Erythroblast (primary cell): ENCODE measurements at regions not wholly inside any gene's neighbourhood (a gene's known extent, or its start where the extent isn't known, plus 50 kb on each side); places are given as distances from the start of the nearest gene placed in this dataset.
"Not testable (repeated sequence)": the region's sequence is repeated elsewhere in the genome, so short reads cannot be mapped to it uniquely, and the experiment has no call there.

ENCODE experiments used
- GATA1 ChIP-seq: IDR thresholded peaks from 2 replicates; pipeline ENCODE4 v1.6.1; 2011; ENCODE audit warnings: low read depth, mild to moderate bottlenecking, control low read depth, low read length, moderate library complexity
- POLR2A ChIP-seq: IDR thresholded peaks from 2 replicates; pipeline ENCODE4 v1.6.1; 2011; ENCODE audit warnings: mild to moderate bottlenecking, low read length

DNA sequence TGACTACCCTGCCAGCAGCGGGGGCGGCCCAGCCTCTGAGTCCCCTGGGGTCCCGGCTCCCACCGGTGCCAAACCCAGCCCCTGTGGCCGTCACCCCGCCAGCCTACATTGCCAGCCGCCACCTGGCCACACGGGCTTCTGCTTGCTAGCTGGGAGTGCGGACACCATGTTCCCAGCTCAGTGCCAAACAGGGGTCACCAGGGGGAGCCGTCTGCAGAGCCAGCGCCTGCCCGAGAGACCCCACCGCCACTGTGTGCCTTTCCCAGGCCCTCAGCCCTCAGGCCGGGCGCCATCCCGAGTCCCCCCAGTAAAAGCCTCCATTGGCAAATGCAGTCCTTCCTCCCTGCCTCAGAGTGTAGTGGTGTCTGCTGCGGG is 3026.8 kb upstream of the TEKT4 start:
- TF ChIP-seq POLR2A, GATA1: not testable (repeated sequence)
